Tibial nerve (tissue), 4 donors: ENCODE measurements at regions not wholly inside any gene's neighbourhood (a gene's known extent, or its start where the extent isn't known, plus 50 kb on each side); places are given as distances from the start of the nearest gene placed in this dataset.

ENCODE experiments used
- EP300 ChIP-seq, 2 donors: sonication (generic); formaldehyde crosslinking; IDR thresholded peaks; one replicate each; pipeline ENCODE4 v1.6.1; 2017; ENCODE audit warnings: antibody characterized with exemption in 2 of 2, mild to moderate bottlenecking in 1 of 2
- POLR2A ChIP-seq, 2 donors: fragments of 450-650 bp; IDR thresholded peaks; one replicate each; pipeline ENCODE4 v1.6.1; 2017; ENCODE audit warnings: antibody characterized with exemption in 2 of 2, mild to moderate bottlenecking in 2 of 2, moderate library complexity in 2 of 2
- TF ChIP-seq, protein P1 (sequence below), 5 experiments: fragments of 200-600 bp in 3 of 5; fragments of 450-650 bp in 2 of 5; sonication (generic) in 3 of 5; IDR thresholded peaks; one replicate each; pipeline ENCODE4 v1.5.1; 2016 to 2019; ENCODE audit warnings: antibody characterized with exemption in 5 of 5, mild to moderate bottlenecking in 3 of 5, moderate library complexity in 2 of 5

DNA sequence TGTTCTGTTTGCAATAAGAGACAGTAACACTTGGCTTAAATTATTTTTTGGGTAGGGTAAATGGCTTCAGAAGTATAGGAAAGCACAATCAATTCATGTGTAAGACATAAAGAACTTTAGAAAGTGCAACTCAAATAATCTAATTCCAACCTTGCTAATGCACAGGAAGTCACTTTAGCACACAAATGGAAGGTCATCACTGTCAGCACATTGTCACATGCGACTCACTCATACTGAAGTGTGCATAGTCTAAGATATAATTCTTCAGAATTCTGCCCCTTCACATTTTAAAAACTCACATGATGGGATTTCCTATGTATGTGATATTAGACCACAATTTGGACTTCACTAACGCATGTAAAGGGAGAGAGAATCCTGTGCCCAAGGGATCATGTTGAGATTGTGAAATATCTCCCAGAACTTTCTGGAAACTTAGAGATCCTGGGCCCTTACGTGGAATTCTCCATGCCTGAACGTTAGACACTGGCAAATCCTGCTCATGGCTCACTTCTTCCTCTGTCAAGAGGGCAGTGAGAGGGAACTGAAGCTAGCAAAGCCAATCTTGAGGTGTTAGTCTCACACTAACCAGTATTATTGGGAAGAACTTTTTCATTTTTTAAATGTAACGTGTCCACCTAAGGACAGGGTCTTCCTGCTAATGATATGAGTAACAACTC is 403.2 kb upstream of the PTGER4 start:
- TF ChIP-seq EP300 (IDR thresholded peaks at IDR 0.05) (no peak), POLR2A (IDR thresholded peaks at IDR 0.05) (no peak)
- TF ChIP-seq, protein P1, sequence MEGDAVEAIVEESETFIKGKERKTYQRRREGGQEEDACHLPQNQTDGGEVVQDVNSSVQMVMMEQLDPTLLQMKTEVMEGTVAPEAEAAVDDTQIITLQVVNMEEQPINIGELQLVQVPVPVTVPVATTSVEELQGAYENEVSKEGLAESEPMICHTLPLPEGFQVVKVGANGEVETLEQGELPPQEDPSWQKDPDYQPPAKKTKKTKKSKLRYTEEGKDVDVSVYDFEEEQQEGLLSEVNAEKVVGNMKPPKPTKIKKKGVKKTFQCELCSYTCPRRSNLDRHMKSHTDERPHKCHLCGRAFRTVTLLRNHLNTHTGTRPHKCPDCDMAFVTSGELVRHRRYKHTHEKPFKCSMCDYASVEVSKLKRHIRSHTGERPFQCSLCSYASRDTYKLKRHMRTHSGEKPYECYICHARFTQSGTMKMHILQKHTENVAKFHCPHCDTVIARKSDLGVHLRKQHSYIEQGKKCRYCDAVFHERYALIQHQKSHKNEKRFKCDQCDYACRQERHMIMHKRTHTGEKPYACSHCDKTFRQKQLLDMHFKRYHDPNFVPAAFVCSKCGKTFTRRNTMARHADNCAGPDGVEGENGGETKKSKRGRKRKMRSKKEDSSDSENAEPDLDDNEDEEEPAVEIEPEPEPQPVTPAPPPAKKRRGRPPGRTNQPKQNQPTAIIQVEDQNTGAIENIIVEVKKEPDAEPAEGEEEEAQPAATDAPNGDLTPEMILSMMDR (IDR thresholded peaks at IDR 0.05) = no peak
